Esophagus squamous epithelium (tissue), 5 donors: ENCODE measurements at regions not wholly inside any gene's neighbourhood (a gene's known extent, or its start where the extent isn't known, plus 50 kb on each side); places are given as distances from the start of the nearest gene placed in this dataset.

Source experiments
- DNase-seq: peaks from one replicate; lab custom pipeline; 2025; lab: John Stamatoyannopoulos, UW
- H3K27ac ChIP-seq, 4 donors: fragments of 200-600 bp; sonication (generic); one replicate each; pipeline ENCODE4 v1.5.1; 2016 to 2019; ENCODE audit warnings: mild to moderate bottlenecking in 1 of 4
- H3K27me3 ChIP-seq, 4 donors: fragments of 200-600 bp; sonication (generic); 1 replicate in 3 of 4; 2 replicates in 1 of 4; pipeline versions ENCODE4 v1.5.1 to v1.6.0; 2017 to 2021; ENCODE audit warnings: antibody characterized with exemption in 1 of 4
- H3K36me3 ChIP-seq, 3 donors: fragments of 200-600 bp; sonication (generic); one replicate each; pipeline ENCODE4 v1.5.1; 2016 to 2019
- H3K4me1 ChIP-seq, 3 donors: fragments of 200-600 bp; sonication (generic); one replicate each; pipeline ENCODE4 v1.5.1; 2017 to 2019
- H3K4me3 ChIP-seq, 4 donors: fragments of 200-600 bp; sonication (generic); 1 replicate in 3 of 4; 2 replicates in 1 of 4; pipeline ENCODE4 v1.5.1; 2016 to 2019; ENCODE audit warnings: mild to moderate bottlenecking in 2 of 4, moderate library complexity in 1 of 4
- H3K9me3 ChIP-seq, 3 donors: fragments of 200-600 bp; sonication (generic); one replicate each; pipeline ENCODE4 v1.5.1; 2016 to 2019
- POLR2A ChIP-seq, 4 donors: fragments of 450-650 bp; IDR thresholded peaks; one replicate each; pipeline ENCODE4 v1.6.1; 2017; ENCODE audit warnings: antibody characterized with exemption in 4 of 4, mild to moderate bottlenecking in 4 of 4, moderate library complexity in 3 of 4
- WGBS, 2 donors: methylation state at CpG; one replicate each; pipeline ENCODE4 v1.1.5; 2018; 5-methylcytosine and 5-hydroxymethylcytosine counted together
- intact Hi-C: fragments of 100-400 bp; cut with DNase I; formaldehyde crosslinking; loops from one replicate; pipeline ENCODE4 v1.15.0; 2022
- TF ChIP-seq, protein P1 (sequence below), 6 experiments: fragments of 450-650 bp in 4 of 6; fragments of 200-600 bp in 2 of 6; sonication (generic) in 2 of 6; IDR thresholded peaks; one replicate each; pipeline ENCODE4 v1.5.1; 2016 to 2019; ENCODE audit warnings: antibody characterized with exemption in 6 of 6, mild to moderate bottlenecking in 4 of 6, moderate library complexity in 4 of 6
- donor health status: DM: yes; HTN: yes; CAD: no.

- TF ChIP-seq, protein P1, sequence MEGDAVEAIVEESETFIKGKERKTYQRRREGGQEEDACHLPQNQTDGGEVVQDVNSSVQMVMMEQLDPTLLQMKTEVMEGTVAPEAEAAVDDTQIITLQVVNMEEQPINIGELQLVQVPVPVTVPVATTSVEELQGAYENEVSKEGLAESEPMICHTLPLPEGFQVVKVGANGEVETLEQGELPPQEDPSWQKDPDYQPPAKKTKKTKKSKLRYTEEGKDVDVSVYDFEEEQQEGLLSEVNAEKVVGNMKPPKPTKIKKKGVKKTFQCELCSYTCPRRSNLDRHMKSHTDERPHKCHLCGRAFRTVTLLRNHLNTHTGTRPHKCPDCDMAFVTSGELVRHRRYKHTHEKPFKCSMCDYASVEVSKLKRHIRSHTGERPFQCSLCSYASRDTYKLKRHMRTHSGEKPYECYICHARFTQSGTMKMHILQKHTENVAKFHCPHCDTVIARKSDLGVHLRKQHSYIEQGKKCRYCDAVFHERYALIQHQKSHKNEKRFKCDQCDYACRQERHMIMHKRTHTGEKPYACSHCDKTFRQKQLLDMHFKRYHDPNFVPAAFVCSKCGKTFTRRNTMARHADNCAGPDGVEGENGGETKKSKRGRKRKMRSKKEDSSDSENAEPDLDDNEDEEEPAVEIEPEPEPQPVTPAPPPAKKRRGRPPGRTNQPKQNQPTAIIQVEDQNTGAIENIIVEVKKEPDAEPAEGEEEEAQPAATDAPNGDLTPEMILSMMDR (IDR thresholded peaks at IDR 0.05): no peak
- TF ChIP-seq POLR2A (IDR thresholded peaks at IDR 0.05): no peak
- 80 to 86% methylated on average over 3 of the region's 3 CpGs for WGBS, 2 donors
- no peaks in the 10 kb centered on the region for H3K36me3 ChIP-seq
- no peak overlapping the region for H3K27ac ChIP-seq
- no peaks in the 10 kb centered on the region for H3K9me3 ChIP-seq
- intact Hi-C loops: no loop called here
- DNase-seq: no peak
- H3K4me3 ChIP-seq: no peak overlapping the region
- no peaks in the 10 kb centered on the region for H3K4me1 ChIP-seq
- H3K27me3 ChIP-seq: no peaks in the 10 kb centered on the region
Observed at GRCh38 chr21:24594082-24594481, 1013.2 kb downstream of the MRPL39 start.

DNA sequence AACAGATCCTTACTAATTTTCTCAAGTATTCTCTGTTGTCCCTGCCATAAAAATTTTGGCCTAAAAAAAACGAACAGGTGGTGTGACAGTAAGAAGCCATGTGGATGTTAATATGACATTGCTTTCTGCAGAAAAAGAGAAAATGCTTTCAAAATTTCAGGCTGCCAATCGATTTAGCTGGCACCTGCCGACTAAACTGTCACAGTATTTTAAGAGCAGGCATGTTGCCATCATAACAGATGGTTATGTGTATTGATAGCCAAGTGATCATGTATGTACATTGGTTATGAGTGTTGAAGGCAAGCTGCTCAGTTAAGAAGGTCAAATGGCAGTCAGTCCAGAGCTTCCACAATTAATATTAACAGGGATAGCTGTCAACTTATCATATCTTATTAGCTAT is 1017.0 kb downstream of the MRPL39 start:
- intact Hi-C loops: no loop called here
- no peak for DNase-seq
- no peak overlapping the region for H3K4me3 ChIP-seq
- WGBS, 2 donors: 31 to 50% methylated on average over 3 of the region's 3 CpGs
- no peaks in the 10 kb centered on the region for H3K9me3 ChIP-seq
- H3K27me3 ChIP-seq: no peaks in the 10 kb centered on the region
- H3K36me3 ChIP-seq: no peaks in the 10 kb centered on the region
- H3K27ac ChIP-seq: no peak overlapping the region
- no peak for TF ChIP-seq POLR2A (IDR thresholded peaks at IDR 0.05)
- TF ChIP-seq, protein P1 (IDR thresholded peaks at IDR 0.05): no peak
- no peaks in the 10 kb centered on the region for H3K4me1 ChIP-seq

- H3K4me1 ChIP-seq: no peaks in the 10 kb centered on the region
- H3K9me3 ChIP-seq: no peaks in the 10 kb centered on the region
- H3K36me3 ChIP-seq: no peaks in the 10 kb centered on the region
- DNase-seq: no peak
- intact Hi-C loops: no loop called here
- H3K27ac ChIP-seq: no peak overlapping the region
- TF ChIP-seq, protein P1 (IDR thresholded peaks at IDR 0.05): no peak
- TF ChIP-seq POLR2A (IDR thresholded peaks at IDR 0.05): no peak
- H3K4me3 ChIP-seq: no peak overlapping the region
- H3K27me3 ChIP-seq: no peaks in the 10 kb centered on the region
Observed at GRCh38 chr21:24583473-24583872, 1023.8 kb downstream of the MRPL39 start.

GRCh38 chr21:24577301-24577700 is 1030.0 kb downstream of the MRPL39 start:
- intact Hi-C loops: no loop called here
- 57 to 67% methylated on average over 2 of the region's 2 CpGs for WGBS, 2 donors

DNA sequence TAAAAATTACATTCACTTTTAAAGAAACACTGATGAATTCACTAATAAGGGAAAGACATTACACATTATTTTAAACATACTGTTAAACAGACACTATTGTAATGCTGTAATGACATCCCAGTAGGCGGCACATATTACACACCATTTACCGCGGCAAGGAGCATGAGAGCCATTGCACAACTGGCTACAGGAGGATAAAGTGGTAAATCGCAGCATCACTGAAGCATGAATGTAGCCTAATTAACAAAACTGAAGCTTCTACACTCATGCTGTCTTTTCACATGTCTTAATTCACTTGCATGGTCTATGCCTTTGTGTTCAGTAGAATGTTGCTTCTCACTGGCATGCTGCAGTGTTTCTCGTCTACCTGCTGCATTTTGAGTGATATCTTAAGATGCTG is 1046.0 kb downstream of the MRPL39 start:
- no peak for DNase-seq
- no peaks in the 10 kb centered on the region for H3K36me3 ChIP-seq
- H3K4me1 ChIP-seq: no peaks in the 10 kb centered on the region
- intact Hi-C loops: no loop called here
- no peak overlapping the region for H3K27ac ChIP-seq
- H3K9me3 ChIP-seq: no peaks in the 10 kb centered on the region
- TF ChIP-seq, protein P1 (IDR thresholded peaks at IDR 0.05): no peak
- TF ChIP-seq POLR2A (IDR thresholded peaks at IDR 0.05): no peak
- H3K4me3 ChIP-seq: no peak overlapping the region
- 90 to 92% methylated on average over 5 of the region's 5 CpGs for WGBS, 2 donors
- H3K27me3 ChIP-seq: no peaks in the 10 kb centered on the region

More at GRCh38 chr21:24577301-24577700, 1030.0 kb downstream of the MRPL39 start:
- TF ChIP-seq POLR2A (IDR thresholded peaks at IDR 0.05): no peak
- TF ChIP-seq, protein P1 (IDR thresholded peaks at IDR 0.05): no peak
- no peaks in the 10 kb centered on the region for H3K9me3 ChIP-seq
- no peak overlapping the region for H3K27ac ChIP-seq
- no peaks in the 10 kb centered on the region for H3K4me1 ChIP-seq
- no peaks in the 10 kb centered on the region for H3K27me3 ChIP-seq
- no peak overlapping the region for H3K4me3 ChIP-seq
- no peak for DNase-seq
- H3K36me3 ChIP-seq: no peaks in the 10 kb centered on the region
